MM.1S (cell line): ENCODE measurements at regions not wholly inside any gene's neighbourhood (a gene's known extent, or its start where the extent isn't known, plus 50 kb on each side); places are given as distances from the start of the nearest gene placed in this dataset.

Experiments
- EZH2phosphoT487 ChIP-seq: fragments of 300-600 bp; sonication (generic); IDR thresholded peaks from 2 replicates; pipeline ENCODE4 v1.6.1; 2018; ENCODE audit warnings: antibody characterized with exemption, low read length
- TF ChIP-seq, protein P1 (sequence below): fragments of 300-600 bp; sonication (generic); IDR thresholded peaks from 2 replicates; pipeline ENCODE4 v1.5.1; 2016; ENCODE audit warnings: antibody characterized with exemption, low read length, mixed read lengths

DNA sequence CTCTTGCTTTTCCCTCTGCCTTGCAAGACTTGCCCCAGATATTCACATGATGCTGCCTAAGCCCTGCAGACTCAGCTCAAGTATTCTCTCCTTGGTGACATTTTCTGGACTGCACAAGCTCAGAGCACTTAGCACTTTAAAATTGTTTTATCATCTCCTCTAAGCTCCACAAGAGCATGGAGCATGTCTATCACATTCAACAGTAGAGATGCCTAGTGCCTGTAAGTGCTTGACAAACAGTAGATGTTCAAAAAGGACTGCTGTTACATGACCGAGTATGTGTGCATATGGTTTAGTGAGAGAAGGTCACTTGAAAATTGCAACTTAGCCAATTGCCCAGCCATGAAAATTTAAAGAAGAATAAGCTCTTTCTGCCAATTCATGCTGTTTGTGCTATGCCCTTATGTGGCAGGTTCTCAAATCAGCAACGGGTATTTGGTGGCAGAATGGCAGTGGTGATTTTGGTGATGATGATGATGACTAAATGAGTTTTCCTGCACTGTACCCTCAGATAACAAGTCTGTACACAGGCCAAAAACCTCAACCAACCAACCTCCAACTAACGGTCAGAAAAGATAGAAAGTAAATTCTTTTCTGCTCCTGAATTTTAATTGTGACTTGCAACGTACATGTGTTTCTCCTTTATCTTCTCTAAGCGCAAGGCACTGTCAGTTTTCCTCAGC is 647.2 kb upstream of the UBE2E2 start:
- TF ChIP-seq, protein P1, sequence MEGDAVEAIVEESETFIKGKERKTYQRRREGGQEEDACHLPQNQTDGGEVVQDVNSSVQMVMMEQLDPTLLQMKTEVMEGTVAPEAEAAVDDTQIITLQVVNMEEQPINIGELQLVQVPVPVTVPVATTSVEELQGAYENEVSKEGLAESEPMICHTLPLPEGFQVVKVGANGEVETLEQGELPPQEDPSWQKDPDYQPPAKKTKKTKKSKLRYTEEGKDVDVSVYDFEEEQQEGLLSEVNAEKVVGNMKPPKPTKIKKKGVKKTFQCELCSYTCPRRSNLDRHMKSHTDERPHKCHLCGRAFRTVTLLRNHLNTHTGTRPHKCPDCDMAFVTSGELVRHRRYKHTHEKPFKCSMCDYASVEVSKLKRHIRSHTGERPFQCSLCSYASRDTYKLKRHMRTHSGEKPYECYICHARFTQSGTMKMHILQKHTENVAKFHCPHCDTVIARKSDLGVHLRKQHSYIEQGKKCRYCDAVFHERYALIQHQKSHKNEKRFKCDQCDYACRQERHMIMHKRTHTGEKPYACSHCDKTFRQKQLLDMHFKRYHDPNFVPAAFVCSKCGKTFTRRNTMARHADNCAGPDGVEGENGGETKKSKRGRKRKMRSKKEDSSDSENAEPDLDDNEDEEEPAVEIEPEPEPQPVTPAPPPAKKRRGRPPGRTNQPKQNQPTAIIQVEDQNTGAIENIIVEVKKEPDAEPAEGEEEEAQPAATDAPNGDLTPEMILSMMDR, result no peak
- no peak for TF ChIP-seq EZH2phosphoT487
